HG03565 (cell line): ENCODE measurements at regions not wholly inside any gene's neighbourhood (a gene's known extent, or its start where the extent isn't known, plus 50 kb on each side); places are given as distances from the start of the nearest gene placed in this dataset.
A peak's percentile ranks its signal among the peaks of the same experiment; 100 is the strongest.

ENCODE experiments used
- ATAC-seq: cut with Tn5 transposase; IDR thresholded peaks from one replicate; pipeline ENCODE4 v1.9.1; 2021; ENCODE audit warnings: mild to moderate bottlenecking, moderate library complexity; ENCODE audit not compliant: unreplicated experiment

GRCh38 chr6:139862311-139862710, 487.9 kb upstream of the CITED2 start:
- ATAC-seq, result no peak

- ATAC-seq, result no peak
Measured at GRCh38 chr6:139860203-139860602, 485.8 kb upstream of the CITED2 start.

GRCh38 chr6:139858429-139858828, 484.0 kb upstream of the CITED2 start:
- ATAC-seq, result no peak

- ATAC-seq, result no peak
Measured at GRCh38 chr6:139857143-139857542, 482.7 kb upstream of the CITED2 start.

GRCh38 chr6:139856562-139856961, 482.1 kb upstream of the CITED2 start:
- ATAC-seq, result no peak

GRCh38 chr6:139855671-139856311, 481.3 kb upstream of the CITED2 start:
- ATAC-seq, result no peak

- ATAC-seq, result no peak
Measured at GRCh38 chr6:139853302-139853992, 479.0 kb upstream of the CITED2 start.

- no peak for ATAC-seq
Measured at GRCh38 chr6:139852488-139853140, 478.2 kb upstream of the CITED2 start.

- no peak for ATAC-seq
Measured at GRCh38 chr6:139852067-139852466, 477.6 kb upstream of the CITED2 start.

- no peak for ATAC-seq
Measured at GRCh38 chr6:139851206-139851605, 476.8 kb upstream of the CITED2 start.

GRCh38 chr6:139850512-139850911, 476.1 kb upstream of the CITED2 start:
- ATAC-seq, result no peak

- ATAC-seq, result no peak
Measured at GRCh38 chr6:139847457-139847813, 473.0 kb upstream of the CITED2 start.

- ATAC-seq, result no peak
Measured at GRCh38 chr6:139846538-139847456, 472.3 kb upstream of the CITED2 start.

GRCh38 chr6:139844907-139845306, 470.5 kb upstream of the CITED2 start:
- ATAC-seq, result no peak

- ATAC-seq, result peak; percentile 80
Measured at GRCh38 chr6:139841794-139842215, 467.4 kb upstream of the CITED2 start.

- no peak for ATAC-seq
Measured at GRCh38 chr6:139839506-139840156, 465.2 kb upstream of the CITED2 start.

- no peak for ATAC-seq
Measured at GRCh38 chr6:139834232-139834631, 459.8 kb upstream of the CITED2 start.

GRCh38 chr6:139833592-139833991, 459.1 kb upstream of the CITED2 start:
- no peak for ATAC-seq

- no peak for ATAC-seq
Measured at GRCh38 chr6:139832493-139833305, 458.3 kb upstream of the CITED2 start.

GRCh38 chr6:139829576-139829975, 455.1 kb upstream of the CITED2 start:
- ATAC-seq, result no peak
